ENCODE measurements at regions not wholly inside any gene's neighbourhood (a gene's known extent, or its start where the extent isn't known, plus 50 kb on each side); places are given as distances from the start of the nearest gene placed in this dataset.

GRCh38 chr15:81532001-81532400, 158.0 kb upstream of the TMC3 start:
- H3K9me3 ChIP-seq (ENCODE audit: low read length): no peaks in the 10 kb centered on the region
- no peaks in the 10 kb centered on the region for H3K27me3 ChIP-seq (ENCODE audit: insufficient read depth, low read length)
- H2AFZ ChIP-seq (ENCODE audit: low read depth, low read length): no peak overlapping the region
- no peak overlapping the region for H3K4me3 ChIP-seq (ENCODE audit: low read length)
- no peaks in the 10 kb centered on the region for H3K36me3 ChIP-seq (ENCODE audit: insufficient read depth, low read length)
- no peaks in the 10 kb centered on the region for H3K4me1 ChIP-seq (ENCODE audit: insufficient read depth, low read length)

GRCh38 chr15:81531109-81531592, 157.1 kb upstream of the TMC3 start:
- Histone ChIP-seq H3K4me3 (ENCODE audit: low read length) (no peak overlapping the region), H3K27me3 (ENCODE audit: insufficient read depth, low read length) (no peaks in the 10 kb centered on the region), H3K36me3 (ENCODE audit: insufficient read depth, low read length) (no peaks in the 10 kb centered on the region), H3K9me3 (ENCODE audit: low read length) (no peaks in the 10 kb centered on the region), H2AFZ (ENCODE audit: low read depth, low read length) (no peak overlapping the region), H3K4me1 (ENCODE audit: insufficient read depth, low read length) (no peaks in the 10 kb centered on the region)

GRCh38 chr15:81530271-81530691, 156.3 kb upstream of the TMC3 start:
- H3K36me3 ChIP-seq (ENCODE audit: insufficient read depth, low read length): no peaks in the 10 kb centered on the region
- no peaks in the 10 kb centered on the region for H3K4me1 ChIP-seq (ENCODE audit: insufficient read depth, low read length)
- no peaks in the 10 kb centered on the region for H3K27me3 ChIP-seq (ENCODE audit: insufficient read depth, low read length)
- H2AFZ ChIP-seq (ENCODE audit: low read depth, low read length): no peak overlapping the region
- H3K4me3 ChIP-seq (ENCODE audit: low read length): no peak overlapping the region
- no peaks in the 10 kb centered on the region for H3K9me3 ChIP-seq (ENCODE audit: low read length)

- Histone ChIP-seq H2AFZ (ENCODE audit: low read depth, low read length) (no peak overlapping the region), H3K4me1 (ENCODE audit: insufficient read depth, low read length) (no peaks in the 10 kb centered on the region), H3K36me3 (ENCODE audit: insufficient read depth, low read length) (no peaks in the 10 kb centered on the region), H3K9me3 (ENCODE audit: low read length) (no peaks in the 10 kb centered on the region), H3K4me3 (ENCODE audit: low read length) (no peak overlapping the region), H3K27me3 (ENCODE audit: insufficient read depth, low read length) (no peaks in the 10 kb centered on the region)
Observed at GRCh38 chr15:81529481-81529880, 155.5 kb upstream of the TMC3 start.

- Histone ChIP-seq H3K4me1 (ENCODE audit: insufficient read depth, low read length) (no peaks in the 10 kb centered on the region), H3K9me3 (ENCODE audit: low read length) (no peaks in the 10 kb centered on the region), H3K27me3 (ENCODE audit: insufficient read depth, low read length) (no peaks in the 10 kb centered on the region), H3K36me3 (ENCODE audit: insufficient read depth, low read length) (no peaks in the 10 kb centered on the region), H3K4me3 (ENCODE audit: low read length) (no peak overlapping the region), H2AFZ (ENCODE audit: low read depth, low read length) (no peak overlapping the region)
Observed at GRCh38 chr15:81526029-81526428, 152.0 kb upstream of the TMC3 start.

- no peaks in the 10 kb centered on the region for H3K9me3 ChIP-seq (ENCODE audit: low read length)
- no peaks in the 10 kb centered on the region for H3K36me3 ChIP-seq (ENCODE audit: insufficient read depth, low read length)
- H2AFZ ChIP-seq (ENCODE audit: low read depth, low read length): no peak overlapping the region
- H3K4me1 ChIP-seq (ENCODE audit: insufficient read depth, low read length): no peaks in the 10 kb centered on the region
- H3K4me3 ChIP-seq (ENCODE audit: low read length): no peak overlapping the region
- H3K27me3 ChIP-seq (ENCODE audit: insufficient read depth, low read length): no peaks in the 10 kb centered on the region
Observed at GRCh38 chr15:81524496-81524895, 150.5 kb upstream of the TMC3 start.

- Histone ChIP-seq H3K4me1 (ENCODE audit: insufficient read depth, low read length) (no peaks in the 10 kb centered on the region), H3K4me3 (ENCODE audit: low read length) (no peak overlapping the region), H2AFZ (ENCODE audit: low read depth, low read length) (no peak overlapping the region), H3K9me3 (ENCODE audit: low read length) (no peaks in the 10 kb centered on the region), H3K36me3 (ENCODE audit: insufficient read depth, low read length) (no peaks in the 10 kb centered on the region), H3K27me3 (ENCODE audit: insufficient read depth, low read length) (no peaks in the 10 kb centered on the region)
Observed at GRCh38 chr15:81523867-81524266, 149.9 kb upstream of the TMC3 start.

GRCh38 chr15:81520480-81520879, 146.5 kb upstream of the TMC3 start:
- no peaks in the 10 kb centered on the region for H3K27me3 ChIP-seq (ENCODE audit: insufficient read depth, low read length)
- H3K4me1 ChIP-seq (ENCODE audit: insufficient read depth, low read length): no peaks in the 10 kb centered on the region
- no peak overlapping the region for H3K4me3 ChIP-seq (ENCODE audit: low read length)
- no peaks in the 10 kb centered on the region for H3K9me3 ChIP-seq (ENCODE audit: low read length)
- H2AFZ ChIP-seq (ENCODE audit: low read depth, low read length): no peak overlapping the region
- no peaks in the 10 kb centered on the region for H3K36me3 ChIP-seq (ENCODE audit: insufficient read depth, low read length)

GRCh38 chr15:81516461-81516860, 142.4 kb upstream of the TMC3 start:
- no peaks in the 10 kb centered on the region for H3K4me1 ChIP-seq (ENCODE audit: insufficient read depth, low read length)
- H2AFZ ChIP-seq (ENCODE audit: low read depth, low read length): no peak overlapping the region
- H3K27me3 ChIP-seq (ENCODE audit: insufficient read depth, low read length): no peaks in the 10 kb centered on the region
- H3K4me3 ChIP-seq (ENCODE audit: low read length): no peak overlapping the region
- no peaks in the 10 kb centered on the region for H3K9me3 ChIP-seq (ENCODE audit: low read length)
- H3K36me3 ChIP-seq (ENCODE audit: insufficient read depth, low read length): no peaks in the 10 kb centered on the region

GRCh38 chr15:81516012-81516411, 142.0 kb upstream of the TMC3 start:
- H3K4me1 ChIP-seq (ENCODE audit: insufficient read depth, low read length): no peaks in the 10 kb centered on the region
- H2AFZ ChIP-seq (ENCODE audit: low read depth, low read length): no peak overlapping the region
- H3K27me3 ChIP-seq (ENCODE audit: insufficient read depth, low read length): no peaks in the 10 kb centered on the region
- H3K9me3 ChIP-seq (ENCODE audit: low read length): no peaks in the 10 kb centered on the region
- no peak overlapping the region for H3K4me3 ChIP-seq (ENCODE audit: low read length)
- H3K36me3 ChIP-seq (ENCODE audit: insufficient read depth, low read length): no peaks in the 10 kb centered on the region

- Histone ChIP-seq H3K4me3 (ENCODE audit: low read length) (no peak overlapping the region), H2AFZ (ENCODE audit: low read depth, low read length) (no peak overlapping the region), H3K4me1 (ENCODE audit: insufficient read depth, low read length) (no peaks in the 10 kb centered on the region), H3K27me3 (ENCODE audit: insufficient read depth, low read length) (no peaks in the 10 kb centered on the region), H3K9me3 (ENCODE audit: low read length) (no peaks in the 10 kb centered on the region), H3K36me3 (ENCODE audit: insufficient read depth, low read length) (no peaks in the 10 kb centered on the region)
Observed at GRCh38 chr15:81514725-81515124, 140.7 kb upstream of the TMC3 start.

- Histone ChIP-seq H3K4me3 (ENCODE audit: low read length) (no peak overlapping the region), H3K9me3 (ENCODE audit: low read length) (no peaks in the 10 kb centered on the region), H2AFZ (ENCODE audit: low read depth, low read length) (no peak overlapping the region), H3K27me3 (ENCODE audit: insufficient read depth, low read length) (peaks cover 3% of the 10 kb centered on the region), H3K4me1 (ENCODE audit: insufficient read depth, low read length) (no peaks in the 10 kb centered on the region), H3K36me3 (ENCODE audit: insufficient read depth, low read length) (no peaks in the 10 kb centered on the region)
Observed at GRCh38 chr15:81511138-81511537, 137.1 kb upstream of the TMC3 start.

GRCh38 chr15:81507831-81508230, 133.8 kb upstream of the TMC3 start:
- Histone ChIP-seq H2AFZ (ENCODE audit: low read depth, low read length) (no peak overlapping the region), H3K4me1 (ENCODE audit: insufficient read depth, low read length) (no peaks in the 10 kb centered on the region), H3K9me3 (ENCODE audit: low read length) (no peaks in the 10 kb centered on the region), H3K4me3 (ENCODE audit: low read length) (no peak overlapping the region), H3K36me3 (ENCODE audit: insufficient read depth, low read length) (no peaks in the 10 kb centered on the region), H3K27me3 (ENCODE audit: insufficient read depth, low read length) (peaks cover 3% of the 10 kb centered on the region)

GRCh38 chr15:81506936-81507335, 132.9 kb upstream of the TMC3 start:
- Histone ChIP-seq H3K4me3 (ENCODE audit: low read length) (no peak overlapping the region), H2AFZ (ENCODE audit: low read depth, low read length) (no peak overlapping the region), H3K36me3 (ENCODE audit: insufficient read depth, low read length) (no peaks in the 10 kb centered on the region), H3K4me1 (ENCODE audit: insufficient read depth, low read length) (no peaks in the 10 kb centered on the region), H3K9me3 (ENCODE audit: low read length) (no peaks in the 10 kb centered on the region), H3K27me3 (ENCODE audit: insufficient read depth, low read length) (peaks cover 3% of the 10 kb centered on the region)

Data from neuron (in vitro differentiated cells).